DOHH2 (cell line): ENCODE measurements at regions not wholly inside any gene's neighbourhood (a gene's known extent, or its start where the extent isn't known, plus 50 kb on each side); places are given as distances from the start of the nearest gene placed in this dataset.

ENCODE experiments used
- CTCF ChIP-seq: fragments of 200-600 bp; sonication (generic); IDR thresholded peaks from one replicate; pipeline ENCODE4 v1.5.1; 2014; ENCODE audit warnings: antibody characterized with exemption, mild to moderate bottlenecking, low read depth, low read length; ENCODE audit not compliant: poor library complexity, severe bottlenecking
- EZH2phosphoT487 ChIP-seq: fragments of 200-600 bp; sonication (generic); IDR thresholded peaks from 2 replicates; pipeline ENCODE4 v1.6.1; 2017; ENCODE audit warnings: borderline replicate concordance, mild to moderate bottlenecking, antibody characterized with exemption, low read length, moderate library complexity, mixed read lengths

GRCh38 chr7:20032741-20033140 is 184.4 kb downstream of the MACC1 start:
- TF ChIP-seq CTCF (no peak), EZH2phosphoT487 (no peak)
